K562 (cell line): ENCODE measurements at regions not wholly inside any gene's neighbourhood (a gene's known extent, or its start where the extent isn't known, plus 50 kb on each side); places are given as distances from the start of the nearest gene placed in this dataset.

Experiments used
- ATAC-seq: fragments of 200-7000 bp; cut with Tn5 transposase; 3 replicates; pipeline ENCODE4 v1.9.1; 2020; ENCODE audit warnings: moderate library complexity
- BruUV-seq: library from RNA; stranded (reverse); fragments of 400-500 nt; replicated peaks from 2 replicates; lab custom pipeline; 2021; lab: Mats Ljungman, UMichigan
- CTCF ChIA-PET: fragments of 300-600 bp; formaldehyde crosslinking; extraction: SDS; loops from one replicate; lab custom pipeline; 2021; ENCODE audit warnings: low intra/inter-chr PET ratio; lab: Yijun Ruan, JAX
- POLR2A ChIA-PET: fragments of 300-600, 350-650 bp; sonication (Branson Sonifier 250); formaldehyde crosslinking; extraction: SDS; loops from one replicate; lab custom pipeline; 2021; ENCODE audit warnings: antibody characterized with exemption, inconsistent platforms; lab: Yijun Ruan, JAX
- DNase-seq, 4 experiments: peaks; one replicate each; pipeline versions ENCODE4 v3.0.0 to v3.0.0-alpha.2; 2011 to 2018; ENCODE audit warnings: low spot score in 3 of 4, mixed read lengths in 3 of 4; ENCODE audit errors: extremely low read depth in 1 of 4
- FAIRE-seq: peaks from 2 replicates; lab custom pipeline; 2011; peaks lifted over from hg19 to GRCh38; lab: Jason Lieb, UNC
- H2AFZ ChIP-seq: 2 replicates; pipeline ENCODE4 v1.6.0; 2011; ENCODE audit warnings: low read depth, low read length, control low read depth, inconsistent platforms
- H3K27ac ChIP-seq: fragments of 200-600 bp; 3 replicates; pipeline ENCODE4 v1.8.0; 2011; ENCODE audit warnings: low read depth, mild to moderate bottlenecking, control low read depth, inconsistent platforms, low read length, moderate library complexity, mixed read lengths; ENCODE audit errors: extremely low read depth
- H3K27me3 ChIP-seq, 2 experiments: fragments of 300-600 bp in 1 of 2; 2 replicates in 1 of 2; 3 replicates in 1 of 2; pipeline versions ENCODE4 v1.6.0 to v1.8.0; 2011; ENCODE audit warnings: inconsistent platforms in 2 of 2, low read length in 2 of 2, mild to moderate bottlenecking in 1 of 2, mixed read lengths in 1 of 2, moderate library complexity in 1 of 2; ENCODE audit not compliant: control insufficient read depth in 2 of 2, insufficient read depth in 2 of 2
- H3K36me3 ChIP-seq: fragments of 300-600 bp; 3 replicates; pipeline ENCODE4 v1.8.0; 2011; ENCODE audit warnings: mild to moderate bottlenecking, low read length, inconsistent platforms; ENCODE audit not compliant: control insufficient read depth, insufficient read depth
- H3K4me1 ChIP-seq, 2 experiments: fragments of 200-600 bp in 1 of 2; replicated peaks in 1 of 2; 2 replicates in 1 of 2; 3 replicates in 1 of 2; pipeline versions ENCODE4 v1.5.1 to v1.8.0; 2011; ENCODE audit warnings: inconsistent platforms in 2 of 2, low read length in 2 of 2, mild to moderate bottlenecking in 1 of 2, mixed read lengths in 1 of 2, moderate library complexity in 1 of 2; ENCODE audit not compliant: control insufficient read depth in 2 of 2, insufficient read depth in 2 of 2
- H3K4me2 ChIP-seq: 2 replicates; pipeline ENCODE4 v1.6.1; 2011; ENCODE audit warnings: low read length, control low read depth, inconsistent platforms, mixed read lengths; ENCODE audit not compliant: insufficient read depth
- H3K4me3 ChIP-seq: fragments of 200-600 bp; sonication (generic), shearing (Covaris generic); 2 replicates; pipeline ENCODE4 v1.5.1; 2016; ENCODE audit warnings: control low read depth, inconsistent platforms
- H3K79me2 ChIP-seq: fragments of 200-600 bp; 3 replicates; pipeline ENCODE4 v1.8.0; 2011; ENCODE audit warnings: low read length, inconsistent platforms; ENCODE audit not compliant: control insufficient read depth, insufficient read depth
- H3K9ac ChIP-seq, 2 experiments: 2 replicates each; pipeline versions ENCODE4 v1.6.0 to v1.6.1; 2011; ENCODE audit warnings: low read depth in 2 of 2, low read length in 2 of 2, control low read depth in 1 of 2, inconsistent platforms in 1 of 2, mild to moderate bottlenecking in 1 of 2, mixed read lengths in 1 of 2; ENCODE audit not compliant: insufficient read depth in 1 of 2
- H3K9me1 ChIP-seq: one replicate; pipeline ENCODE4 v1.6.0; 2011; ENCODE audit warnings: inconsistent platforms, mild to moderate bottlenecking, low read length, moderate library complexity; ENCODE audit not compliant: control insufficient read depth, insufficient read depth
- H3K9me3 ChIP-seq: replicated peaks from 2 replicates; pipeline ENCODE4 v1.5.1; 2011; ENCODE audit warnings: low read depth, low read length, inconsistent platforms; ENCODE audit not compliant: control insufficient read depth, insufficient read depth
- H4K20me1 ChIP-seq: replicated peaks from 2 replicates; pipeline ENCODE4 v1.6.1; 2011; ENCODE audit warnings: low read length, inconsistent platforms, mixed read lengths; ENCODE audit not compliant: control insufficient read depth, insufficient read depth
- ELF4 ChIP-seq: fragments of 450-650 bp; formaldehyde crosslinking; IDR thresholded peaks from 2 replicates; pipeline ENCODE4 v1.4.0; 2022; ENCODE audit warnings: missing genetic modification characterization
- FOXM1 ChIP-seq, 2 experiments: fragments of 450-650 bp in 1 of 2; sonication (generic) in 1 of 2; formaldehyde crosslinking in 1 of 2; IDR thresholded peaks; 2 replicates each; pipeline versions ENCODE4 v1.6.1 to v1.9.0; 2017 to 2022; ENCODE audit warnings: low read depth in 2 of 2, mild to moderate bottlenecking in 2 of 2, missing genetic modification reagents in 1 of 2, moderate library complexity in 1 of 2
- GATAD2A ChIP-seq: fragments of 450-650 bp; IDR thresholded peaks from 2 replicates; pipeline ENCODE4 v1.6.1; 2017
- MEF2A ChIP-seq: IDR thresholded peaks from 2 replicates; pipeline ENCODE4 v1.6.1; 2011; ENCODE audit warnings: low read depth, mild to moderate bottlenecking, low read length, moderate library complexity; ENCODE audit not compliant: control insufficient read depth
- NR2F6 ChIP-seq: fragments of 450-650 bp; formaldehyde crosslinking; IDR thresholded peaks from 2 replicates; pipeline ENCODE4 v1.4.0; 2020; ENCODE audit warnings: mild to moderate bottlenecking
- PRPF4 ChIP-seq: fragments of 200-400 bp; formaldehyde crosslinking; IDR thresholded peaks from one replicate; pipeline ENCODE4 v1.6.1; 2017; ENCODE audit warnings: low read length, low read depth, mild to moderate bottlenecking; ENCODE audit not compliant: insufficient read depth, poor library complexity, severe bottlenecking
- RNF219 ChIP-seq: fragments of 250-450 bp; sonication (Bioruptor Pico); IDR thresholded peaks from 2 replicates; pipeline ENCODE4 v1.5.0; 2022; ENCODE audit warnings: mild to moderate bottlenecking
- SAFB ChIP-seq: fragments of 200-400 bp; formaldehyde crosslinking; IDR thresholded peaks from 2 replicates; pipeline ENCODE4 v1.6.1; 2017; ENCODE audit warnings: low read depth, low read length, borderline replicate concordance
- SMAD1 ChIP-seq: fragments of 150-350 bp; IDR thresholded peaks from 2 replicates; pipeline ENCODE4 v1.6.1; 2014; ENCODE audit warnings: low read length, low read depth; ENCODE audit not compliant: partially characterized antibody
- TAF9B ChIP-seq: fragments of 450-650 bp; IDR thresholded peaks from 2 replicates; pipeline ENCODE4 v1.6.1; 2018; ENCODE audit warnings: mild to moderate bottlenecking; ENCODE audit not compliant: partially characterized antibody
- XRCC3 ChIP-seq: fragments of 450-650 bp; IDR thresholded peaks from 2 replicates; pipeline ENCODE4 v1.6.1; 2017; ENCODE audit warnings: mild to moderate bottlenecking, moderate library complexity
- ZBTB49 ChIP-seq: sonication (generic); formaldehyde crosslinking; IDR thresholded peaks from 2 replicates; pipeline ENCODE4 v1.8.0; 2022; ENCODE audit warnings: missing genetic modification reagents, mild to moderate bottlenecking, borderline replicate concordance
- ZFP36 ChIP-seq: fragments of 150-350 bp; IDR thresholded peaks from 2 replicates; pipeline ENCODE4 v1.6.1; 2018; ENCODE audit warnings: low read length, low read depth; ENCODE audit not compliant: partially characterized antibody
- ZNF12 ChIP-seq: sonication (generic); formaldehyde crosslinking; IDR thresholded peaks from 2 replicates; pipeline ENCODE4 v1.4.0; 2020; ENCODE audit warnings: mild to moderate bottlenecking, missing genetic modification reagents
- ZNF184 ChIP-seq: sonication (generic); formaldehyde crosslinking; IDR thresholded peaks from 2 replicates; pipeline ENCODE4 v1.5.0; 2020; ENCODE audit warnings: missing genetic modification reagents
- ZNF212 ChIP-seq: fragments of 450-650 bp; formaldehyde crosslinking; IDR thresholded peaks from 2 replicates; pipeline ENCODE4 v1.4.0; 2020; ENCODE audit warnings: mild to moderate bottlenecking
- ZNF24 ChIP-seq: fragments of 450-650 bp; IDR thresholded peaks from 2 replicates; pipeline ENCODE4 v1.6.1; 2016
- ZNF583 ChIP-seq: fragments of 250-450 bp; sonication (Bioruptor Pico); IDR thresholded peaks from 2 replicates; pipeline ENCODE4 v1.4.0; 2020
- WGBS: fragments of 100-300 bp; shearing (Covaris generic); methylation state at CpG from one replicate; pipeline ENCODE4 v1.1.6; 2016; ENCODE audit warnings: low coverage, mixed read lengths; ENCODE audit not compliant: insufficient coverage; ENCODE audit errors: missing lambda C conversion rate; 5-methylcytosine and 5-hydroxymethylcytosine counted together
- in situ Hi-C: fragments of 300-500 bp; cut with MboI; formaldehyde crosslinking; loops from 4 replicates; pipeline ENCODE4 v1.15.0; 2018; ENCODE audit warnings: inconsistent platforms, mixed read lengths
- intact Hi-C: fragments of 100-400 bp; cut with micrococcal nuclease; formaldehyde crosslinking; loops from 2 replicates; pipeline ENCODE4 v1.14.2; 2022
- TF ChIP-seq, protein P1 (sequence below): fragments of 250-450 bp; sonication (Bioruptor Pico); IDR thresholded peaks from 2 replicates; pipeline ENCODE4 v1.5.1; 2021; ENCODE audit warnings: mild to moderate bottlenecking

GRCh38 chr13:34214686-34215085, 396.7 kb downstream of the RFC3 start (continued):
- TF ChIP-seq ZFP36 = no peak
- no peak for TF ChIP-seq ZNF212 (CRISPR knock-in tag)
- no peak for TF ChIP-seq ZNF24
- no peak for TF ChIP-seq RNF219
- TF ChIP-seq FOXM1 (IDR thresholded peaks at IDR 0.05; ENCODE audit: low read depth) = no peak
- no peak for TF ChIP-seq FOXM1 (CRISPR knock-in tag; IDR thresholded peaks at IDR 0.05; ENCODE audit: low read depth)
- no peak for TF ChIP-seq TAF9B
- TF ChIP-seq, all 486 proteins: peak for 0

DNA sequence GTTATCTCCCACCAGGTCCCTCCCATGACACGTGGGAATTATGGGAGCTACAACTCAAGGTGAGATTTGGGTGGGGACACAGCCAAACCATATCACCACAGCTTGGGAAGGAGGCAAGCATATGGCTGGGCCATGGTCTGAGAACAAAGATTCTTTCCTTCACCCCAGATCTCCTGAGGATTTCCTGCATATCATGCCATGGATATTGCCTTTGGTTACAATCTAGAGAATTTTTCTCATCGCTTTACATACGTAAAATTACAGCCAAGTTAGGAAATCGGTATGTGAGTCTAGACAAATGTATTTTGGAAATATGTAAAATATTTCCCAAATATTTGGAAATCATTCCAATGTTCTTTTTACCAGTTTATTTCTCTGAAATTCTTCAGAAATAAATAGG, 398.3 kb downstream of the RFC3 start:
- CTCF ChIA-PET = no interaction called here
- H4K20me1 ChIP-seq = no peaks in the 10 kb centered on the region
- no peak overlapping the region for H3K4me2 ChIP-seq
- no peak overlapping the region for H3K9ac ChIP-seq
- no peaks in the 10 kb centered on the region for H3K36me3 ChIP-seq
- no peaks in the 10 kb centered on the region for H3K79me2 ChIP-seq
- H3K27ac ChIP-seq = no peak overlapping the region
- POLR2A ChIA-PET = no interaction called here
- no peaks in the 10 kb centered on the region for H3K4me1 ChIP-seq
- no TSS peak for BruUV-seq
- 0% methylated on average over 4 of the region's 4 CpGs for WGBS
- in situ Hi-C loops (no loop called here), intact Hi-C loops (no loop called here)
- no peak for FAIRE-seq
- no peaks in the 10 kb centered on the region for H3K9me3 ChIP-seq
- no peaks in the 10 kb centered on the region for H3K27me3 ChIP-seq
- no peak overlapping the region for H2AFZ ChIP-seq
- DNase-seq = no peak
- ATAC-seq = no peak
- no peak overlapping the region for H3K4me3 ChIP-seq
- H3K9me1 ChIP-seq = no peaks in the 10 kb centered on the region
- TF ChIP-seq ZNF12 (CRISPR knock-in tag) = no peak
- no peak for TF ChIP-seq ZNF184 (CRISPR knock-in tag)
- no peak for TF ChIP-seq PRPF4
- TF ChIP-seq GATAD2A = no peak
- TF ChIP-seq ZBTB49 = no peak
- no peak for TF ChIP-seq NR2F6 (CRISPR knock-in tag)
- no peak for TF ChIP-seq ELF4 (CRISPR knock-in tag)
- no peak for TF ChIP-seq SAFB
- no peak for TF ChIP-seq ZNF583
- TF ChIP-seq, protein P1, sequence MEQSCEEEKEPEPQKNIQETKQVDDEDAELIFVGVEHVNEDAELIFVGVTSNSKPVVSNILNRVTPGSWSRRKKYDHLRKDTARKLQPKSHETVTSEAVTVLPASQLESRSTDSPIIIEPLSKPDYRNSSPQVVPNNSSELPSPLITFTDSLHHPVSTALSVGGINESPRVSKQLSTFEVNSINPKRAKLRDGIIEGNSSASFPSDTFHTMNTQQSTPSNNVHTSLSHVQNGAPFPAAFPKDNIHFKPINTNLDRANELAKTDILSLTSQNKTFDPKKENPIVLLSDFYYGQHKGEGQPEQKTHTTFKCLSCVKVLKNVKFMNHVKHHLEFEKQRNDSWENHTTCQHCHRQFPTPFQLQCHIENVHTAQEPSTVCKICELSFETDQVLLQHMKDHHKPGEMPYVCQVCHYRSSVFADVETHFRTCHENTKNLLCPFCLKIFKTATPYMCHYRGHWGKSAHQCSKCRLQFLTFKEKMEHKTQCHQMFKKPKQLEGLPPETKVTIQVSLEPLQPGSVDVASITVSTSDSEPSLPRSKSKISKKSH (CRISPR knock-in tag) = no peak
- TF ChIP-seq SMAD1 = no peak
- no peak for TF ChIP-seq XRCC3
- no peak for TF ChIP-seq MEF2A
